Upper lobe of right lung (tissue), 1 donor: ENCODE measurements at regions not wholly inside any gene's neighbourhood (a gene's known extent, or its start where the extent isn't known, plus 50 kb on each side); places are given as distances from the start of the nearest gene placed in this dataset.
"Not testable (repeated sequence)": the region's sequence is repeated elsewhere in the genome, so short reads cannot be mapped to it uniquely, and the experiment has no call there.

Experiments
- ATAC-seq: fragments of 200-7000 bp; cut with Tn5 transposase; one replicate; pipeline ENCODE4 v1.9.1; 2020; ENCODE audit warnings: mild to moderate bottlenecking, moderate library complexity
- DNase-seq: peaks from one replicate; pipeline ENCODE4 v3.0.0-alpha.2; 2020
- H3K27ac ChIP-seq: fragments of 200-600 bp; one replicate; pipeline ENCODE4 v1.8.0; 2022
- H3K27me3 ChIP-seq: fragments of 200-600 bp; one replicate; pipeline ENCODE4 v1.8.0; 2022; ENCODE audit warnings: mild to moderate bottlenecking
- H3K36me3 ChIP-seq: fragments of 200-600 bp; one replicate; pipeline ENCODE4 v1.8.0; 2022
- H3K4me1 ChIP-seq: fragments of 200-600 bp; one replicate; pipeline ENCODE4 v1.8.0; 2022
- H3K4me3 ChIP-seq: fragments of 200-600 bp; one replicate; pipeline ENCODE4 v1.8.0; 2022; ENCODE audit warnings: mild to moderate bottlenecking
- H3K9me3 ChIP-seq: fragments of 200-600 bp; one replicate; pipeline ENCODE4 v1.8.0; 2022
- intact Hi-C: fragments of 100-400 bp; cut with DNase I; formaldehyde crosslinking; loops from one replicate; pipeline ENCODE4 v1.11.0; 2022
- TF ChIP-seq, protein P1 (sequence below): fragments of 200-600 bp; IDR thresholded peaks from one replicate; pipeline ENCODE4 v1.8.0; 2022; ENCODE audit warnings: antibody characterized with exemption
- donor health status: DM: no; HTN: yes; CAD: no; lungs with severe emphysema.

DNA sequence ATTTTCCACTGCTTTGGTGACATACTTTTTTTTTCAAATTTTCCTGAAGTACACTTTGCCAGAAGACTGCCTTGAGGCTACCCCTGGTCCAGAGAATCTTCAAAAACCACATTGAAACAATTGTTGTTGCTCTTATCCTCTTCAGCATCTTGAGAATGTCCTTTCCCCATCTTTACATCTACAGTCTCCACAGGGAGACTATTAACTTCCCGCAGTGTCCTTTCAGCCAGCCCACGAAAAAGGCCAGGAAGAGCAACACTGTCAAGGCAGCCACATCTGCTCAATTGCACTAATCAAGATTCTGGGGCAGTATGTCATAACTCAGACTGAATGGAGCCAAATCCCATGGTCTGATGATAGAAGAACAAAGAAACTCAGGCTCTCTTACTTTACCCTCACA lies 148.3 kb downstream of the ENC1 start:
- TF ChIP-seq, protein P1, sequence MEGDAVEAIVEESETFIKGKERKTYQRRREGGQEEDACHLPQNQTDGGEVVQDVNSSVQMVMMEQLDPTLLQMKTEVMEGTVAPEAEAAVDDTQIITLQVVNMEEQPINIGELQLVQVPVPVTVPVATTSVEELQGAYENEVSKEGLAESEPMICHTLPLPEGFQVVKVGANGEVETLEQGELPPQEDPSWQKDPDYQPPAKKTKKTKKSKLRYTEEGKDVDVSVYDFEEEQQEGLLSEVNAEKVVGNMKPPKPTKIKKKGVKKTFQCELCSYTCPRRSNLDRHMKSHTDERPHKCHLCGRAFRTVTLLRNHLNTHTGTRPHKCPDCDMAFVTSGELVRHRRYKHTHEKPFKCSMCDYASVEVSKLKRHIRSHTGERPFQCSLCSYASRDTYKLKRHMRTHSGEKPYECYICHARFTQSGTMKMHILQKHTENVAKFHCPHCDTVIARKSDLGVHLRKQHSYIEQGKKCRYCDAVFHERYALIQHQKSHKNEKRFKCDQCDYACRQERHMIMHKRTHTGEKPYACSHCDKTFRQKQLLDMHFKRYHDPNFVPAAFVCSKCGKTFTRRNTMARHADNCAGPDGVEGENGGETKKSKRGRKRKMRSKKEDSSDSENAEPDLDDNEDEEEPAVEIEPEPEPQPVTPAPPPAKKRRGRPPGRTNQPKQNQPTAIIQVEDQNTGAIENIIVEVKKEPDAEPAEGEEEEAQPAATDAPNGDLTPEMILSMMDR = no peak
- H3K4me1 ChIP-seq = no peaks in the 10 kb centered on the region
- no peaks in the 10 kb centered on the region for H3K9me3 ChIP-seq
- ATAC-seq (no peak), DNase-seq (no peak)
- H3K4me3 ChIP-seq = no peak overlapping the region
- H3K27me3 ChIP-seq = no peaks in the 10 kb centered on the region
- H3K27ac ChIP-seq = no peak overlapping the region
- no peaks in the 10 kb centered on the region for H3K36me3 ChIP-seq
- intact Hi-C loops = no loop called here

DNA sequence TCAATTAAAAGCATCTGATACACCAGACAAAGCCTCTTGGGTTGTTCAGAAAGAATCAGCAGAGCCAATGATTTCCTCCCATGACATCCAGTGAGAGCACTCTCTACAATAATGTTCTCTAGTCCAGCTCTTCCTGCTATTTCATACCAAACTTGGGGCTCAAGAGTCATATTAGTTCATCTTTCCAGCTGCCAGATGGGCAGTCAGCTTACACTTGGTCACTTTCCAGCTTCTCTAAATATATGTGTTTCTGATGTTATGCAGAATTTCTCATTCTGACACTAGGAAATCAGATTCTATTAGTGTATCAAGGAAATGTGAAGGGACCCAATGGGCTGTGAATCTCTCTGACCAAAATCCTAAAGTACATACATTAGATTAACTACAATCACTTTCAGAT lies 148.9 kb downstream of the ENC1 start:
- intact Hi-C loops = no loop called here
- Histone ChIP-seq H3K4me3 (no peak overlapping the region), H3K36me3 (no peaks in the 10 kb centered on the region), H3K4me1 (no peaks in the 10 kb centered on the region), H3K27ac (no peak overlapping the region), H3K9me3 (no peaks in the 10 kb centered on the region), H3K27me3 (no peaks in the 10 kb centered on the region)
- ATAC-seq (no peak), DNase-seq (no peak)
- TF ChIP-seq, protein P1 = no peak

DNA sequence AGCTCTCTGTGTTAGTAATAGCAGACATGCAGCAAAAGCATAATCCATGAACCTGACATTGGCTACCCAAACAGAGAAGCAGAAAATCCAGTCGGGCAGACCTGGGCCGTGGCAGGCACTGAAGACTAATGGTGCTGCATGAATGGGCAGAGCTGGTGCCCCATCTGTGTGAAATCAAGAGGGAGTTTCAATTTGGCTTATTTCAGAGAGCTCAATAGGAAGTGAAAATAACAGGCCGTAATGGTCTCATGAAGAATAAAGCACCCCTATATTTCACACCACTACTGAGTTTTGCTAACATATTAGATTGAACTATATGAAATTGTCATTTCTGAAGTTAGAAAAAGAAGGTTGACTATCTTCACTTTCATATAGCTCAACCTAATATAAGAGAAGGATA lies 149.7 kb downstream of the ENC1 start:
- no peaks in the 10 kb centered on the region for H3K9me3 ChIP-seq
- TF ChIP-seq, protein P1 = no peak
- intact Hi-C loops = no loop called here
- no peaks in the 10 kb centered on the region for H3K36me3 ChIP-seq
- no peak for ATAC-seq
- DNase-seq = no peak
- no peak overlapping the region for H3K4me3 ChIP-seq
- H3K27me3 ChIP-seq = no peaks in the 10 kb centered on the region
- no peak overlapping the region for H3K27ac ChIP-seq
- H3K4me1 ChIP-seq = no peaks in the 10 kb centered on the region

DNA sequence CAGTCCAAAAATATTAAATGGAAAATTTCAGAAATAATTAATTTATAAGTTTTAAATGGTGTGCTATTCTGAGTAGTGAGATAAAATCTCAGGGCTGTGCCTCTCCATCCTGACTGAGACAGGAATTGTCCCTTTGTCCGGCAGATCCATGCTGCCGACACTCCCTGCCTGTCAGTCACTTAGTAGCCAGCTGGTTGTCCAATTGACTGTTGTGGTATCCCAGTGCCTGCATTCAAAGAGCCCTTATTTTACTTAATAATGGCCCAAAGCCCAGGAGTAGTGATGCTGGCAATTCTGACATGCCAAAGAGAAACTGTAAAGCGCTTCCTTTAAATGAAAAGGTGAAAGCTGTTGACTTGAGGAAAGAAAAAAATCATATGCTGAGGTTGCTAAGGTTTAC lies 157.5 kb downstream of the ENC1 start:
- no peak overlapping the region for H3K27ac ChIP-seq
- no peaks in the 10 kb centered on the region for H3K9me3 ChIP-seq
- no peaks in the 10 kb centered on the region for H3K27me3 ChIP-seq
- no peaks in the 10 kb centered on the region for H3K4me1 ChIP-seq
- no peak overlapping the region for H3K4me3 ChIP-seq
- intact Hi-C loops = no loop called here
- DNase-seq (no peak), ATAC-seq (no peak)
- no peaks in the 10 kb centered on the region for H3K36me3 ChIP-seq
- TF ChIP-seq, protein P1 = no peak

DNA sequence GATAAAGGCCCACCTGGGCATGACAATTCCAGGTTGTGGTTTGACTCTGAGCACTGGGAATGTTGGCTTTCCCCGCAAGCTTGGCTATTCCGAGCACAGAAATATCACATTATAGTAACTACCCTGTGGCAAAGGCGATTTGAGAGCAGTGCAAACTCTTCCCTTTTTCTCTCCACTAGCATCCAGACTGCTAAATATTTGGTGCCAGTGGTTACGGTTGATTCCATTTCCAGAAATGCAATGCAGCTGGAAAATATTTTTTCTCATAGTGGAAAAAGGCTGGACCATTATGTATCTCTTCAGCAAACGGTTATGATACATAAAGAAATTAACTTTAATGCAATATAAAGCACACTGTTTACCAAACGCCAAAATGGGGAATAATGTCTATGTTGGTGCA lies 158.0 kb downstream of the ENC1 start:
- intact Hi-C loops = no loop called here
- ATAC-seq (no peak), DNase-seq (no peak)
- Histone ChIP-seq H3K36me3 (no peaks in the 10 kb centered on the region), H3K4me1 (no peaks in the 10 kb centered on the region), H3K9me3 (no peaks in the 10 kb centered on the region), H3K4me3 (no peak overlapping the region), H3K27me3 (no peaks in the 10 kb centered on the region), H3K27ac (no peak overlapping the region)
- TF ChIP-seq, protein P1 = no peak

DNA sequence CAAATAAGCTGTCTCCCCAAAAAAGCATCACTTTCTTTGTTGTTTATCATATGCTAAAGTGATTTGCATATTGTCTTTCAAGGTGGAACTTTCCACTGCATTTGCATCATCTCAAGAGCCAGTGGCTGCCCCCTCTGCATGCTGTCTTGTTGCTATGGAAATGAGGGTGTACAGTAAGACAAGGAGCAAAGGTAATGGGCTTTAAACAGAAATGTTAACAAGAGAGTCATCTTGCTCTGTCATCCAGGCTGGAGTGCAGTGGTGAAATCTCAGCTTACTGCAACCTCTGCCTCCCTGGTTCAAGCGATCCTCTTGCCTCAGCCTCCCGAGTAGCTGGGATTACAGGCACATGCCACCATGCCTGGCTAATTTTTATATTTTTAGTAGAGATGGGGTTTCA lies 159.2 kb downstream of the ENC1 start:
- intact Hi-C loops, DNase-seq, H3K27ac ChIP-seq, H3K36me3 ChIP-seq, ATAC-seq, H3K9me3 ChIP-seq, H3K27me3 ChIP-seq, H3K4me1 ChIP-seq, H3K4me3 ChIP-seq: not testable (repeated sequence)
